Prostate gland (tissue), 2 donors: ENCODE measurements at regions not wholly inside any gene's neighbourhood (a gene's known extent, or its start where the extent isn't known, plus 50 kb on each side); places are given as distances from the start of the nearest gene placed in this dataset.

Experiments used
- DNase-seq: peaks from one replicate; pipeline ENCODE4 v3.0.0-alpha.2; 2019; ENCODE audit warnings: low spot score
- H3K27ac ChIP-seq, 2 donors: fragments of 200-600 bp; sonication (generic); 2 replicates each; pipeline ENCODE4 v1.5.1; 2017 to 2019
- H3K27me3 ChIP-seq: fragments of 200-600 bp; sonication (generic); replicated peaks from 2 replicates; pipeline ENCODE4 v1.5.1; 2019; ENCODE audit not compliant: insufficient read depth
- H3K36me3 ChIP-seq, 2 donors: fragments of 200-600 bp; sonication (generic); 1 replicate in 1 of 2; 2 replicates in 1 of 2; pipeline versions ENCODE4 v1.5.1 to v1.8.1; 2017 to 2019
- H3K4me1 ChIP-seq: fragments of 200-600 bp; sonication (generic); replicated peaks from 2 replicates; pipeline ENCODE4 v1.5.1; 2019
- H3K4me3 ChIP-seq, 2 donors: fragments of 200-600 bp; sonication (generic); 2 replicates each; pipeline ENCODE4 v1.5.1; 2017 to 2019
- H3K9me3 ChIP-seq: fragments of 200-600 bp; sonication (generic); 2 replicates; pipeline ENCODE4 v1.5.1; 2017
- CTCF ChIP-seq, 4 experiments: fragments of 200-600 bp in 2 of 4; fragments of 450-650 bp in 2 of 4; sonication (generic) in 2 of 4; IDR thresholded peaks; 1 replicate in 3 of 4; 2 replicates in 1 of 4; pipeline ENCODE4 v1.5.1; 2016 to 2019; ENCODE audit warnings: antibody characterized with exemption in 4 of 4, mild to moderate bottlenecking in 2 of 4, moderate library complexity in 2 of 4
- POLR2A ChIP-seq: fragments of 450-650 bp; IDR thresholded peaks from one replicate; pipeline ENCODE4 v1.6.1; 2016; ENCODE audit warnings: antibody characterized with exemption, mild to moderate bottlenecking
- POLR2AphosphoS5 ChIP-seq: sonication (generic); formaldehyde crosslinking; IDR thresholded peaks from one replicate; pipeline ENCODE4 v1.6.1; 2017; ENCODE audit warnings: antibody characterized with exemption
- WGBS: methylation state at CpG from one replicate; pipeline ENCODE4 v1.1.5; 2018; 5-methylcytosine and 5-hydroxymethylcytosine counted together
- intact Hi-C: fragments of 100-400 bp; cut with DNase I; formaldehyde crosslinking; loops from one replicate; pipeline ENCODE4 v1.14.2; 2022

GRCh38 chr5:81846301-81846700 is 95.4 kb upstream of the SSBP2 start:
- H3K9me3 ChIP-seq = no peaks in the 10 kb centered on the region
- WGBS = 70% methylated on average over 1 of the region's 1 CpG
- no peak for DNase-seq
- H3K27ac ChIP-seq = no peak overlapping the region
- no peaks in the 10 kb centered on the region for H3K36me3 ChIP-seq
- H3K4me1 ChIP-seq = no peaks in the 10 kb centered on the region
- H3K4me3 ChIP-seq = no peak overlapping the region
- TF ChIP-seq POLR2AphosphoS5 = no peak
- TF ChIP-seq CTCF (IDR thresholded peaks at IDR 0.05) = no peak
- TF ChIP-seq POLR2A = no peak
- H3K27me3 ChIP-seq = no peaks in the 10 kb centered on the region
- intact Hi-C loops = no loop called here

- Histone ChIP-seq H3K9me3 (no peaks in the 10 kb centered on the region), H3K4me3 (no peak overlapping the region), H3K27me3 (no peaks in the 10 kb centered on the region), H3K4me1 (no peaks in the 10 kb centered on the region), H3K27ac (no peak overlapping the region), H3K36me3 (no peaks in the 10 kb centered on the region)
- no peak for TF ChIP-seq POLR2AphosphoS5
- TF ChIP-seq POLR2A = no peak
- TF ChIP-seq CTCF (IDR thresholded peaks at IDR 0.05) = no peak
- intact Hi-C loops = no loop called here
- WGBS = 96% methylated on average over 2 of the region's 2 CpGs
- DNase-seq = no peak
Observed at GRCh38 chr5:81843845-81844244, 92.9 kb upstream of the SSBP2 start.

- TF ChIP-seq POLR2A (no peak), POLR2AphosphoS5 (peak; percentile 79), CTCF (IDR thresholded peaks at IDR 0.05) (no peak)
- no peaks in the 10 kb centered on the region for H3K27me3 ChIP-seq
- no peaks in the 10 kb centered on the region for H3K9me3 ChIP-seq
- no peak overlapping the region for H3K4me3 ChIP-seq
- no peaks in the 10 kb centered on the region for H3K36me3 ChIP-seq
- DNase-seq = peak; percentile 62
- peak overlapping the region; percentile 39 to 46 for H3K27ac ChIP-seq
- no peaks in the 10 kb centered on the region for H3K4me1 ChIP-seq
- intact Hi-C loops = no loop called here
- WGBS = 43% methylated on average over 6 of the region's 6 CpGs
Observed at GRCh38 chr5:81842795-81843398, 92.0 kb upstream of the SSBP2 start.

- Histone ChIP-seq H3K4me3 (no peak overlapping the region), H3K27me3 (no peaks in the 10 kb centered on the region), H3K27ac (no peak overlapping the region), H3K4me1 (no peaks in the 10 kb centered on the region), H3K36me3 (no peaks in the 10 kb centered on the region), H3K9me3 (no peaks in the 10 kb centered on the region)
- no peak for TF ChIP-seq POLR2AphosphoS5
- TF ChIP-seq CTCF (IDR thresholded peaks at IDR 0.05) = no peak
- no peak for DNase-seq
- intact Hi-C loops = no loop called here
- 85% methylated on average over 3 of the region's 3 CpGs for WGBS
Observed at GRCh38 chr5:81839034-81839433, 88.1 kb upstream of the SSBP2 start.

- 82% methylated on average over 2 of the region's 2 CpGs for whole genome bisulfite sequencing
- H3K9me3 ChIP-seq = no peaks in the 10 kb centered on the region
- no peaks in the 10 kb centered on the region for H3K27me3 ChIP-seq
- H3K4me1 ChIP-seq = no peaks in the 10 kb centered on the region
- TF ChIP-seq CTCF (IDR thresholded peaks at IDR 0.05) = peak in 3 of 4 experiments; percentile 8 to 43 (median 16)
- TF ChIP-seq POLR2AphosphoS5 = no peak
- intact Hi-C loops = no loop called here
- H3K4me3 ChIP-seq = no peak overlapping the region
- no peak for DNase-seq
- no peak overlapping the region for H3K27ac ChIP-seq
- no peaks in the 10 kb centered on the region for H3K36me3 ChIP-seq
Observed at GRCh38 chr5:81838307-81838906, 87.5 kb upstream of the SSBP2 start.
